ENCODE measurements at regions not wholly inside any gene's neighbourhood (a gene's known extent, or its start where the extent isn't known, plus 50 kb on each side); places are given as distances from the start of the nearest gene placed in this dataset.

GRCh38 chr3:168570404-168571155, 474.9 kb upstream of the GOLIM4 start:
- WGBS (ENCODE audit: low lambda C conversion rate): 82% methylated on average over 2 of the region's 2 CpGs
- POLR2A ChIA-PET: no interaction called here
- H3K9me2 ChIP-seq: no peaks in the 10 kb centered on the region

GRCh38 chr3:168558728-168559411, 463.1 kb upstream of the GOLIM4 start:
- H3K9ac ChIP-seq: no peak overlapping the region
- no peaks in the 10 kb centered on the region for H4K20me1 ChIP-seq (ENCODE audit: insufficient read depth)
- WGBS (ENCODE audit: low lambda C conversion rate): 67% methylated on average over 3 of the region's 3 CpGs
- H3K27me3 ChIP-seq (ENCODE audit: insufficient read depth): no peaks in the 10 kb centered on the region
- H3K9me3 ChIP-seq: no peaks in the 10 kb centered on the region
- H3K79me2 ChIP-seq (ENCODE audit: insufficient read depth): no peaks in the 10 kb centered on the region
- H3K9me2 ChIP-seq: no peaks in the 10 kb centered on the region
- H3K36me3 ChIP-seq (replicated peaks in 1 of 2; ENCODE audit: control insufficient read depth in 1 of 2, insufficient read depth in 2 of 2, low read length in 1 of 2): no peaks in the 10 kb centered on the region
- no peak overlapping the region for H2AFZ ChIP-seq (ENCODE audit: low read depth)
- TF ChIP-seq ELF1 (IDR thresholded peaks at IDR 0.05): no peak
- no peak for TF ChIP-seq YY1 (IDR thresholded peaks at IDR 0.05; ENCODE audit: low read depth)
- no peak for TF ChIP-seq FOSL2 (IDR thresholded peaks at IDR 0.05; ENCODE audit: borderline replicate concordance, low read depth)
- TF ChIP-seq, protein P1, sequence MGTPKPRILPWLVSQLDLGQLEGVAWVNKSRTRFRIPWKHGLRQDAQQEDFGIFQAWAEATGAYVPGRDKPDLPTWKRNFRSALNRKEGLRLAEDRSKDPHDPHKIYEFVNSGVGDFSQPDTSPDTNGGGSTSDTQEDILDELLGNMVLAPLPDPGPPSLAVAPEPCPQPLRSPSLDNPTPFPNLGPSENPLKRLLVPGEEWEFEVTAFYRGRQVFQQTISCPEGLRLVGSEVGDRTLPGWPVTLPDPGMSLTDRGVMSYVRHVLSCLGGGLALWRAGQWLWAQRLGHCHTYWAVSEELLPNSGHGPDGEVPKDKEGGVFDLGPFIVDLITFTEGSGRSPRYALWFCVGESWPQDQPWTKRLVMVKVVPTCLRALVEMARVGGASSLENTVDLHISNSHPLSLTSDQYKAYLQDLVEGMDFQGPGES (IDR thresholded peaks at IDR 0.05; ENCODE audit: low read depth, low read length): no peak
- TF ChIP-seq RFX5 (IDR thresholded peaks at IDR 0.05; ENCODE audit: low read length): no peak
- no peak for TF ChIP-seq SIN3A (IDR thresholded peaks at IDR 0.05; ENCODE audit: borderline replicate concordance, low read depth, low read length)
- no peak for TF ChIP-seq RAD21 (IDR thresholded peaks at IDR 0.05; ENCODE audit: low read length)
- TF ChIP-seq MEF2A (IDR thresholded peaks at IDR 0.05; ENCODE audit: borderline replicate concordance, low read depth): no peak
- no peak for TF ChIP-seq RCOR1 (IDR thresholded peaks at IDR 0.05; ENCODE audit: low read length)
- TF ChIP-seq, protein P2, sequence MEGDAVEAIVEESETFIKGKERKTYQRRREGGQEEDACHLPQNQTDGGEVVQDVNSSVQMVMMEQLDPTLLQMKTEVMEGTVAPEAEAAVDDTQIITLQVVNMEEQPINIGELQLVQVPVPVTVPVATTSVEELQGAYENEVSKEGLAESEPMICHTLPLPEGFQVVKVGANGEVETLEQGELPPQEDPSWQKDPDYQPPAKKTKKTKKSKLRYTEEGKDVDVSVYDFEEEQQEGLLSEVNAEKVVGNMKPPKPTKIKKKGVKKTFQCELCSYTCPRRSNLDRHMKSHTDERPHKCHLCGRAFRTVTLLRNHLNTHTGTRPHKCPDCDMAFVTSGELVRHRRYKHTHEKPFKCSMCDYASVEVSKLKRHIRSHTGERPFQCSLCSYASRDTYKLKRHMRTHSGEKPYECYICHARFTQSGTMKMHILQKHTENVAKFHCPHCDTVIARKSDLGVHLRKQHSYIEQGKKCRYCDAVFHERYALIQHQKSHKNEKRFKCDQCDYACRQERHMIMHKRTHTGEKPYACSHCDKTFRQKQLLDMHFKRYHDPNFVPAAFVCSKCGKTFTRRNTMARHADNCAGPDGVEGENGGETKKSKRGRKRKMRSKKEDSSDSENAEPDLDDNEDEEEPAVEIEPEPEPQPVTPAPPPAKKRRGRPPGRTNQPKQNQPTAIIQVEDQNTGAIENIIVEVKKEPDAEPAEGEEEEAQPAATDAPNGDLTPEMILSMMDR (IDR thresholded peaks at IDR 0.05): no peak
- H3K4me3 ChIP-seq (ENCODE audit: low read depth in 2 of 2, low read length in 1 of 2): no peak overlapping the region
- H3K27ac ChIP-seq (ENCODE audit: low read depth in 2 of 2, low read length in 1 of 2): no peak overlapping the region
- H3K4me2 ChIP-seq: no peak overlapping the region
- H3F3A ChIP-seq (replicated peaks; ENCODE audit: insufficient read depth): no peaks in the 10 kb centered on the region
- H3K4me1 ChIP-seq (ENCODE audit: control insufficient read depth in 1 of 2, insufficient read depth in 2 of 2, low read depth in 1 of 2, low read length in 1 of 2): peaks cover 0 to 2% of the 10 kb centered on the region in 2 experiments; a peak in 2 of 4 replicates
- CTCF ChIA-PET: interaction anchor here (0.9 kb wide), 1 partner anchor 12 kb away, joined by 3 read pairs; no protein-coding TSS in a partner anchor
- DNase-seq: no peak
- POLR2A ChIA-PET: no interaction called here

More at GRCh38 chr3:168570404-168571155, 474.9 kb upstream of the GOLIM4 start:
- no peaks in the 10 kb centered on the region for H4K20me1 ChIP-seq (ENCODE audit: insufficient read depth)
- no peak overlapping the region for H3K27ac ChIP-seq (ENCODE audit: low read depth in 2 of 2, low read length in 1 of 2)
- DNase-seq: no peak
- CTCF ChIA-PET: interaction anchor here (1.3 kb wide), 1 partner anchor 12 kb away, joined by 3 read pairs; no protein-coding TSS in a partner anchor
- no peaks in the 10 kb centered on the region for H3K4me1 ChIP-seq (ENCODE audit: control insufficient read depth in 1 of 2, insufficient read depth in 2 of 2, low read depth in 1 of 2, low read length in 1 of 2)
- no peak overlapping the region for H3K4me2 ChIP-seq
- H3K9ac ChIP-seq: no peak overlapping the region
- H3K27me3 ChIP-seq (ENCODE audit: insufficient read depth): no peaks in the 10 kb centered on the region
- no peaks in the 10 kb centered on the region for H3K79me2 ChIP-seq (ENCODE audit: insufficient read depth)
- H3K36me3 ChIP-seq (replicated peaks in 1 of 2; ENCODE audit: control insufficient read depth in 1 of 2, insufficient read depth in 2 of 2, low read length in 1 of 2): no peaks in the 10 kb centered on the region
- TF ChIP-seq, protein P1 (IDR thresholded peaks at IDR 0.05; ENCODE audit: low read depth, low read length): no peak
- TF ChIP-seq RXRA (IDR thresholded peaks at IDR 0.05; ENCODE audit: borderline replicate concordance, low read depth) (no peak), USF1 (IDR thresholded peaks at IDR 0.05; ENCODE audit: borderline replicate concordance, low read depth) (no peak), SMC3 (IDR thresholded peaks at IDR 0.05; ENCODE audit: low read depth, low read length) (no peak), EP300 (IDR thresholded peaks at IDR 0.05; ENCODE audit: borderline replicate concordance in 1 of 2, low read depth in 1 of 2, low read length in 1 of 2) (no peak)
- no peak overlapping the region for H3K4me3 ChIP-seq (ENCODE audit: low read depth in 2 of 2, low read length in 1 of 2)
- no peaks in the 10 kb centered on the region for H3K9me3 ChIP-seq
- H2AFZ ChIP-seq (ENCODE audit: low read depth): no peak overlapping the region
- H3F3A ChIP-seq (replicated peaks; ENCODE audit: insufficient read depth): no peaks in the 10 kb centered on the region

All from SK-N-SH (cell line).